CD8-positive, alpha-beta memory T cell (primary cell): ENCODE measurements at regions not wholly inside any gene's neighbourhood (a gene's known extent, or its start where the extent isn't known, plus 50 kb on each side); places are given as distances from the start of the nearest gene placed in this dataset.

Experiments used
- CTCF ChIA-PET: fragments of 350-600 bp; sonication (Branson Sonifier 250); formaldehyde crosslinking; loops from one replicate; lab custom pipeline; 2021; ENCODE audit warnings: antibody characterized with exemption; lab: Charles Lee
- POLR2A ChIA-PET: fragments of 350-600 bp; sonication (Branson Sonifier 250); formaldehyde crosslinking; loops from one replicate; lab custom pipeline; 2021; ENCODE audit warnings: antibody characterized with exemption; lab: Charles Lee
- DNase-seq, 5 donors: peaks; one replicate each; pipeline versions ENCODE4 v3.0.0 to v3.0.0-alpha.2; 2020 to 2022; ENCODE audit warnings: mixed read lengths in 1 of 5
- H3K27ac ChIP-seq: one replicate; pipeline ENCODE4 v1.7.0; 2013; ENCODE audit warnings: low read depth, mild to moderate bottlenecking, low read length, moderate library complexity
- H3K27me3 ChIP-seq: 2 replicates; pipeline ENCODE4 v1.7.0; 2013; ENCODE audit warnings: low read length, mild to moderate bottlenecking; ENCODE audit not compliant: insufficient read depth, poor library complexity, severe bottlenecking
- H3K36me3 ChIP-seq: 2 replicates; pipeline ENCODE4 v1.7.0; 2013; ENCODE audit warnings: mild to moderate bottlenecking, low read length, moderate library complexity; ENCODE audit not compliant: insufficient read depth
- H3K4me1 ChIP-seq: 2 replicates; pipeline ENCODE4 v1.7.0; 2013; ENCODE audit warnings: mild to moderate bottlenecking, low read length, moderate library complexity; ENCODE audit not compliant: insufficient read depth
- H3K4me3 ChIP-seq: 2 replicates; pipeline ENCODE4 v1.7.0; 2013; ENCODE audit warnings: mild to moderate bottlenecking, low read length
- H3K9me3 ChIP-seq: 2 replicates; pipeline ENCODE4 v1.7.0; 2013; ENCODE audit warnings: mild to moderate bottlenecking, low read length
- H3K27ac Mint-ChIP-seq, 8 donors: one replicate each; pipeline ENCODE4 v1.8.0; 2020 to 2021; ENCODE audit warnings: mixed read lengths in 8 of 8, mild to moderate bottlenecking in 6 of 8, inconsistent platforms in 3 of 8, moderate library complexity in 3 of 8
- H3K27me3 Mint-ChIP-seq, 2 donors: one replicate each; pipeline ENCODE4 v1.8.0; 2020 to 2021; ENCODE audit warnings: mixed read lengths in 2 of 2, mild to moderate bottlenecking in 1 of 2, moderate library complexity in 1 of 2
- H3K36me3 Mint-ChIP-seq, 3 donors: one replicate each; pipeline ENCODE4 v1.8.0; 2020 to 2021; ENCODE audit warnings: mixed read lengths in 3 of 3, inconsistent platforms in 1 of 3, mild to moderate bottlenecking in 1 of 3
- H3K4me1 Mint-ChIP-seq, 3 donors: one replicate each; pipeline ENCODE4 v1.8.0; 2020 to 2021; ENCODE audit warnings: mixed read lengths in 3 of 3, inconsistent platforms in 1 of 3, mild to moderate bottlenecking in 1 of 3
- H3K4me3 Mint-ChIP-seq, 7 donors: one replicate each; pipeline ENCODE4 v1.8.0; 2020 to 2021; ENCODE audit warnings: mixed read lengths in 7 of 7, mild to moderate bottlenecking in 6 of 7, moderate library complexity in 4 of 7, inconsistent platforms in 2 of 7
- H3K9me3 Mint-ChIP-seq, 5 donors: one replicate each; pipeline ENCODE4 v1.8.0; 2020 to 2022; ENCODE audit warnings: mixed read lengths in 5 of 5, mild to moderate bottlenecking in 3 of 5, moderate library complexity in 2 of 5, inconsistent platforms in 1 of 5

- no peaks in the 10 kb centered on the region for H3K4me1 Mint-ChIP-seq
- H3K4me1 ChIP-seq: no peaks in the 10 kb centered on the region
- no peaks in the 10 kb centered on the region for H3K36me3 ChIP-seq
- H3K9me3 Mint-ChIP-seq: no peaks in the 10 kb centered on the region
- no peak overlapping the region for H3K4me3 Mint-ChIP-seq
- peaks cover 4% of the 10 kb centered on the region for H3K27me3 ChIP-seq
- CTCF ChIA-PET: no interaction called here
- POLR2A ChIA-PET: no interaction called here
- H3K4me3 ChIP-seq: no peak overlapping the region
- peaks cover 5 to 13% of the 10 kb centered on the region in 2 donors for H3K27me3 Mint-ChIP-seq
- no peak overlapping the region for H3K27ac ChIP-seq
- no peaks in the 10 kb centered on the region for H3K36me3 Mint-ChIP-seq
- no peak overlapping the region for H3K27ac Mint-ChIP-seq
- DNase-seq: no peak
- H3K9me3 ChIP-seq: no peaks in the 10 kb centered on the region
These were observed 75.7 kb upstream of the NRIP1 start for GRCh38 chr21:15140321-15141019.

- ChIA-PET POLR2A (no interaction called here), CTCF (no interaction called here)
- Histone ChIP-seq H3K4me1 (no peaks in the 10 kb centered on the region), H3K27me3 (peaks cover 4% of the 10 kb centered on the region), H3K4me3 (no peak overlapping the region), H3K36me3 (no peaks in the 10 kb centered on the region), H3K27ac (no peak overlapping the region), H3K9me3 (no peaks in the 10 kb centered on the region)
- H3K27ac Mint-ChIP-seq: no peak overlapping the region
- no peaks in the 10 kb centered on the region for H3K9me3 Mint-ChIP-seq
- no peak for DNase-seq
- H3K4me1 Mint-ChIP-seq: no peaks in the 10 kb centered on the region
- peaks cover 5 to 13% of the 10 kb centered on the region in 2 donors for H3K27me3 Mint-ChIP-seq
- no peak overlapping the region for H3K4me3 Mint-ChIP-seq
- no peaks in the 10 kb centered on the region for H3K36me3 Mint-ChIP-seq
These were observed 76.6 kb upstream of the NRIP1 start for GRCh38 chr21:15141261-15141970.

- ChIA-PET POLR2A (no interaction called here), CTCF (no interaction called here)
- Mint-ChIP-seq H3K27me3 (peaks cover 4 to 11% of the 10 kb centered on the region in 2 donors), H3K4me3 (no peak overlapping the region), H3K27ac (no peak overlapping the region), H3K36me3 (no peaks in the 10 kb centered on the region), H3K9me3 (no peaks in the 10 kb centered on the region), H3K4me1 (no peaks in the 10 kb centered on the region)
- Histone ChIP-seq H3K4me3 (no peak overlapping the region), H3K27ac (no peak overlapping the region), H3K27me3 (peaks cover 3% of the 10 kb centered on the region), H3K4me1 (no peaks in the 10 kb centered on the region), H3K9me3 (no peaks in the 10 kb centered on the region), H3K36me3 (no peaks in the 10 kb centered on the region)
- no peak for DNase-seq
These were observed 79.2 kb upstream of the NRIP1 start for GRCh38 chr21:15144026-15144425.

GRCh38 chr21:15148437-15148836 lies 83.6 kb upstream of the NRIP1 start:
- no peaks in the 10 kb centered on the region for H3K36me3 Mint-ChIP-seq
- Histone ChIP-seq H3K27ac (no peak overlapping the region), H3K36me3 (no peaks in the 10 kb centered on the region), H3K27me3 (no peaks in the 10 kb centered on the region), H3K9me3 (no peaks in the 10 kb centered on the region), H3K4me3 (no peak overlapping the region), H3K4me1 (no peaks in the 10 kb centered on the region)
- ChIA-PET CTCF (no interaction called here), POLR2A (no interaction called here)
- DNase-seq: no peak
- H3K9me3 Mint-ChIP-seq: no peaks in the 10 kb centered on the region
- peaks cover 1 to 4% of the 10 kb centered on the region in 2 donors for H3K27me3 Mint-ChIP-seq
- H3K4me1 Mint-ChIP-seq: no peaks in the 10 kb centered on the region
- no peak overlapping the region for H3K4me3 Mint-ChIP-seq
- no peak overlapping the region for H3K27ac Mint-ChIP-seq

GRCh38 chr21:15149600-15150224 lies 84.9 kb upstream of the NRIP1 start:
- Mint-ChIP-seq H3K4me1 (no peaks in the 10 kb centered on the region), H3K36me3 (peaks cover 0 to 7% (median 0%) of the 10 kb centered on the region in 3 donors), H3K9me3 (no peaks in the 10 kb centered on the region), H3K4me3 (no peak overlapping the region), H3K27ac (no peak overlapping the region), H3K27me3 (peaks cover 0 to 4% of the 10 kb centered on the region in 2 donors)
- Histone ChIP-seq H3K27me3 (no peaks in the 10 kb centered on the region), H3K4me1 (no peaks in the 10 kb centered on the region), H3K27ac (no peak overlapping the region), H3K4me3 (no peak overlapping the region), H3K36me3 (no peaks in the 10 kb centered on the region), H3K9me3 (no peaks in the 10 kb centered on the region)
- no peak for DNase-seq
- POLR2A ChIA-PET: no interaction called here
- CTCF ChIA-PET: no interaction called here

GRCh38 chr21:15151385-15152103 lies 86.7 kb upstream of the NRIP1 start:
- H3K36me3 ChIP-seq: no peaks in the 10 kb centered on the region
- Mint-ChIP-seq H3K27me3 (peaks cover 0 to 4% of the 10 kb centered on the region in 2 donors), H3K27ac (no peak overlapping the region), H3K4me1 (no peaks in the 10 kb centered on the region), H3K9me3 (no peaks in the 10 kb centered on the region), H3K4me3 (no peak overlapping the region), H3K36me3 (peaks cover 0 to 9% (median 0%) of the 10 kb centered on the region in 3 donors)
- CTCF ChIA-PET: no interaction called here
- no peak overlapping the region for H3K4me3 ChIP-seq
- POLR2A ChIA-PET: no interaction called here
- H3K27me3 ChIP-seq: no peaks in the 10 kb centered on the region
- no peak overlapping the region for H3K27ac ChIP-seq
- H3K9me3 ChIP-seq: no peaks in the 10 kb centered on the region
- no peaks in the 10 kb centered on the region for H3K4me1 ChIP-seq
- no peak for DNase-seq

- Mint-ChIP-seq H3K27me3 (peaks cover 2 to 7% of the 10 kb centered on the region in 2 donors), H3K9me3 (no peaks in the 10 kb centered on the region), H3K4me3 (no peak overlapping the region), H3K4me1 (no peaks in the 10 kb centered on the region), H3K27ac (no peak overlapping the region), H3K36me3 (peaks cover 0 to 16% (median 0%) of the 10 kb centered on the region in 3 donors)
- H3K9me3 ChIP-seq: no peaks in the 10 kb centered on the region
- DNase-seq: no peak
- H3K27me3 ChIP-seq: no peaks in the 10 kb centered on the region
- no peaks in the 10 kb centered on the region for H3K4me1 ChIP-seq
- CTCF ChIA-PET: no interaction called here
- no peaks in the 10 kb centered on the region for H3K36me3 ChIP-seq
- no peak overlapping the region for H3K4me3 ChIP-seq
- POLR2A ChIA-PET: no interaction called here
- no peak overlapping the region for H3K27ac ChIP-seq
These were observed 87.8 kb upstream of the NRIP1 start for GRCh38 chr21:15152591-15152990.
